NCI-H1105 treated with DMSO at 0.1 percent for 48 hours (cell line): ENCODE measurements at regions not wholly inside any gene's neighbourhood (a gene's known extent, or its start where the extent isn't known, plus 50 kb on each side); places are given as distances from the start of the nearest gene placed in this dataset.
A peak's percentile ranks its signal among the peaks of the same experiment; 100 is the strongest.

ENCODE experiments used
- DNase-seq: peaks from one replicate; lab custom pipeline; 2025; lab: John Stamatoyannopoulos, UW

DNA sequence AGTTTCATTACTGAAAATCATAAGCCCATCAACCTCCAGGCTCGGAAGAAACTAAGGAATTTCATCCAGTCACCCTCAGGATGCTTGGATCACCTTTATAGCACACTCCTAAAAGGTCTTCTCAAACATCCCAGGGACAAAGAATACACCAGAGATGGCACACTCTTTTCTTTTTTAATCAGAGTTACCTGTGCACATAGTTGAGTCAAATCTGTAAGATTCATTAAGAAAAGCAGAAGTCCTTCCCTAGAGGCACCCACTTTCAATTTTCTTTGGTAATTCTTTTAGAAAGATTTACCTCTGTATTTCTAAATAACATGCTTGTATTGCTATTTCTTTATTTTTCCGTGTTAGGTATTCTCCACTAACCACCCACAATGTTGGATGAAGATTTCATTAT, 50.6 kb upstream of the IL6 start:
- no peak for DNase-seq

DNA sequence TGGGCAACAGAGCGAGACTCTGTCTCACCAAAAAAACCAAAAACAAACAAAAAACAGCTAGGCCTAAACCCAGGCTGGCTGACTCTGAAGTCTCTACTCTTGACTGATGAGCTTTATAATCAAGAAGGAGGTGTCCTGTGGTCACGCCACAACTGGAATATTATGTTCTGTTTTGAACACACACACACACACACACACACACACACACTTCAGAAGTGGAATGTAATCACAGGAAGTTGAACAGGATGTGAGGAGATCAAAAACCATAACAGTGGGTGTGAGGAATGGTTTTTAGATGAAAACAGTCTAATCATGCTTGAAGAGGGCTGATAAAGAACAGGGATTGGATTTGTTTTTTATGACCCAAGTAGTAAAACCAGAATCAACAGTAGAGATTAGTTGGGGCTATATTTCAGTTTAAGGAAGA, 51.1 kb upstream of the IL6 start:
- DNase-seq = no peak

DNA sequence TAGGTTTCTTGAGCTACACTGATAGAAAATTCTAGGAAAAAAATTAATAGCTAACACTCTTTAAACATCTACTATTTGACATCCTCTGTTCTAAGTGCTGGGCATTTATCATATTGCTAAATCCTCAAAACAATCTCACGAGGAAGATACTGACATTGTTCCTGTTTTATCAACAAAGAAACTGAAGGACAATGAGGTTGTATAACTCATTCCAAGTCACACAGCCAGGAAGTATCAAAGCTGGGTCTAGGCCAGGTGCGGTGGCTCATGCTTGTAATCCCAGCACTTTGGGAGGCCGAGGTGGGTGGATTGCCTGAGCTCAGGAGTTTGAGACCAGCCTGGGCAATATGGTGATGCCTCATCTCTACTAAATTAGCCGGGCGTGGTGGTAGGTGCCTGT, 51.6 kb upstream of the IL6 start:
- DNase-seq = no peak

DNA sequence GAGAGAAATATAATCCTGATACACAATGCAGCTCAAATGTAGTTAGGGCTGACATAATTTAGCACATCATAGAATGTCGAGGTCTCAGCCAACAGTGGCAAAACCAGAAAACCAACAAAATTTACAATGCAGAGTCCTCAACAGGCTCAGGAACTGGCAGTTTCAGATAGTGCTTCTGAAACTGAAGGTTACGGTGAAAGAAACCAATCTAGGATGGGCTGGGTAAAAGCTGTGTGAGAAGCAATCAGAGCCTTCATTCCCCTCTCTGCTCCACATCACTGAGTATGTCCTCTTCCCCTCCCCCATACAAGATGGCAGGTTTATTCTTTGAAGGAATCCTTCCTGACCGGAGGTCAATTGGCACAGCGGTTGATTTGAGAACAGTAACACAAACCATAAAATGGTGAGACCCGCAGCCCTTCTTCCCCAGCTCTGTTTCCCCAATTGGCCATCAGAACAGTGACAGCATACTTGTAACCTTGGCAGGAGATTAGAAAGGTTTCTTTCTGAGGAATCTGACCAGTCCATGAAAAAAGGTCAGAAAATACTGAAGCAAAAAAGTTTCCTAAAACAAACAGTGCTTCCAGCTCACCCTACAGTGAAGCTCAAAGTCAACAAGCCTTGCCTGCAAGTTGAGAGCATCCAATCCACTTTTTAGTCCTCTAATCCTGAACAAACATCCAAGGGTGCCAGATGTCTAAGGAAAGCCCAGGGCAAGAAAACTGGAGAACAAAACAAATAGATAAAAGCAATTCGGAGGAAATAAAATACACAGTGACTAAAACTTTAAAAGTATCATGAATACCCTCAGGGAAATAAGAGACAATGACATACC, 53.9 kb upstream of the IL6 start:
- no peak for DNase-seq

DNA sequence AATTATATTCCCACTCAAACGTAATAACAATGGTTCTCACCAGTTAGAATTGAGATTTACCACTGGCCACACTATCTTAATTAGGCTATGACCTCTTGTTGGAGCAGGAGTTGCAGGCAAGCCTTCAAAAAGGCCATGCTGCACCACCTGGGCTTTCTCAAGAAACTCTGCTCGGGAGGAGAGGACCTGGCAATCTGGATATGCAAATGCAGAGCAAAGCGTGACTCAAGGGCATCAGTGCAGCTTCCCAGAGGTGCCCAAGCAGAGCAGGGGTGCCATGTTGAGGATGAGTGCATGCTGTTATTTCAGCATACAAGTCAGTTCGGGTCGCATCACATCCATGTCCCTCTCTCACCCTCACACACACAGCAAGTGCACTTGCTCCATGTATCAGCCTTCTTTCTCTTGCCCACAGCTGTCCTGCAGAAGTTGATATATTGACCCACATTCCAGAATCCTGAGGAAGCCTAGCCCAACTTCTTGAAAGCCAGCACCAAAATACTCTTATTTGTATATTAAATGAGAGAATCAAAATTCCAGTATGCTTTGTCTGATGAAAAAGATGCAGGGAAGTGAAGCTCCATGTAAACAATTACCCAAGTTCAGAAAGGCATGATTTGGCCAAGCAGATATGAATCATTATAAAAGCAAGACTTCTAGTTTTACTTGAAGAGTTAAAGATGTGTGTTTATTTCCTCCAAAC, 55.7 kb upstream of the IL6 start:
- DNase-seq = no peak

DNA sequence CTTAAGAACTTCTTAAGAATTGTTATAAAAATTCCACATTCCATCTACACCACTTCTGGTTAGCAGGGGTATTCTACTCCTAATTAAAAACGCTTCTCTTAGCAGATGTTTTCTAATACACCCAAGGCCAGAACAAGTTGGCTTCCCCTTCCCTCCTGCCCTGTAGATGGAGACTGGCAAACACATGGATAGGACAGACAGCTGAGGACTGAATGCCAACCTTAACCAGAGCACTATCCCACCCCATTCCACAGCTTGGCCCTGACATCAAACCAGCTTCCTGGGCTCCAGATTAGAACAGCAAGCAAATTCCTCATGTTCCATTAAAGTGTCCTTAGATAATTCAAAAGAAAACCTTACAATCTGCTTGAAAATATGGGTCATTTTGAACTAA, 56.6 kb upstream of the IL6 start:
- no peak for DNase-seq

DNA sequence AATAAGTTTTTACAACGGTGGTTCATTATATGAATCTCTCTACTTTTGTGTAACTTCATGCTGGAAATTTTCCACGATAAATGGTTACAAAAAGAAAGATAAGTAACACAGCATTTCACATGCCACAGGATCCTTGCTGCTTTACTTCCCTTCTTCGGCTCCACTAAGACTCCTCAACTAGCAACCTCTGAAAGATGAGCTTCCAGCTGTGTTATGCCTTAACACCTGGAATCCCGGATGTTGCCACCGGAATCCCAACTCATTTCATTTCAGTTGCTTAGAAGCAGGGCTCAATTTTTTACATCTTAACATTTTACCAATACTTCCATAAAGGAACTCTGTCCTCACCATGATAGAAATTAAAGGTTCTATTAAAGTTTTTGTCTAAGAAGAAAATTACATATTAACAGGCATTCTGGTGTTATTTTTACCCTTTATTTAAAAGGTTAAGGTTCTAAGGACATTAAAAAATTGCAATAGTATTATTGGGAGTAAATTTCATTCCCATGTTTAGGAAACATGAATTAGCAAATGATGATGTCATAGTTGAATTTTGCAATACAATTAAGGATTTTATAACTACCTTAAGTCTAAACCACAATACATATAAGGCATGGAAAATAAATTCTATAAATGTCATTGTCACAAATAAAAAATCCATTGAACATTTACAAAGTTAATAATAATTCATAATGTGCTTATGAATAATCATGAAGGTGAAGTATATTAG, 57.1 kb upstream of the IL6 start:
- DNase-seq = no peak

DNA sequence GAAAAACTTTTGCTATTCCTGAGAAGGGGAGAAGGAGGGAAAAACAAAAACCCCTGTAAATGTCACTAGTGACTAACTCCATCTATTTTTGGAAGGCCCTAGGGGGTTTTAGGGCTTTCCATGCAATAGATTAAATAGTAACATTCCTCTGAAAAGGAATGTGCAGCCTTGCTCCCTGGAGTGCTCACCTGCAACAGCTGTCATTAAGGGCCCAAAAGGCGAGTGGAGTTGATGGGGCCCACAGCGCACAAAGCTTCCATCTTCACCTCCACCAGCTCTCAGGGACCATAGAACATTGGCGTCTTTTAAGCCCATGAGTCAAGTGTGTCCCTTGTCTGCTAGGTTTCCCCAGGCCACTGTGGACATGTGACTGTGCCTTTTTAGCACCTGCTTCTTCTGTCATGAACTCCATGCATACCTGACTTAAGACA, 58.0 kb upstream of the IL6 start:
- no peak for DNase-seq

DNA sequence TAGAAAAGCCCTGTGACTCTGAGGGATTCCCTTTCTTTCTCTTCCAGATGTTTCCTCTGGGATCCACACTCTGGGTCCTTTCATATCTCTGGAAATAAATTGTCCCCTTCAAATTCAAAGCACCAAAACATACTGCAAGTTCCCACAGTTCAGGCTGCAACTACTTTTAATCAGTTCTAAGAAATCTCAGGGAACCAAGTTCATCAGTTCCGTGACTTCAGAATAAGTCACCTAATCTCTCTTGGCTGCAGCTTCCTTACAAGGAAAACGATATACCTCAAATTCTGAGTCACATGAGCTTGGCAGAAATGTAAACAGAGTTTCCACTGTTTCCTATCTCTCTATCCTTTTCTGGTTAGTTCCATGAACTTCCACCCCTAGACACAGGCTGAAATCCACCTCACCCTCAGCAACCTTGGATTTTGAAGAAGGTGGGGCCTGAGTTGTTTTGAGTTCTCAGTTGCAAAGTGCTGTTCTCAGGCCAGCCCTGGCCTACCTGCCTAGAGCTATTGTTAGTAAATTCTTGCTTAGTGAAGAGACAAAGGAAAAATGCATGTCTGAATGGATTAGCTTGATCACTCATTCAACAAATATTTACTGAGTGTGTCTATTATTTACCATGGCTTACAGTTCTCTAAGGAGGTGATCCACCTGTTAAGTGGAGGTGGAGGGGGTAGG, 59.3 kb upstream of the IL6 start:
- DNase-seq = no peak

DNA sequence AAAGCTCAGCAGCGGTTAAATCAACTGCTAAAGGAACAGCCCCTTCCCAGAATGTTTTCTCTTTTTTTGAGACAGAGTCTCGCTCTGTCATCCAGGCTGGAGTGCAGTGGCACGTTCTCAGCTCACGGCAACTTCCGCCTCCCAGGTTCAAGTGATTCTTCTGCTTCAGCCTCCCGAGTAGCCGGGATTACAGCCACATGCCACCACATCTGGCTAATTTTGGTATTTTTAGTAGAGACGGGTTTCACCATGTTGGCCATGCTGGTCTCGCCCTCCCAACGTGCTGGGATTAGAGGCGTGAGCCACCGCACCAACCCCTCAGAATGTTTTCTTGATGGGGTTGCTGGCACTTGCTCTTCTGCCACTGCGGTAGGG, 59.8 kb upstream of the IL6 start:
- DNase-seq = no peak

DNA sequence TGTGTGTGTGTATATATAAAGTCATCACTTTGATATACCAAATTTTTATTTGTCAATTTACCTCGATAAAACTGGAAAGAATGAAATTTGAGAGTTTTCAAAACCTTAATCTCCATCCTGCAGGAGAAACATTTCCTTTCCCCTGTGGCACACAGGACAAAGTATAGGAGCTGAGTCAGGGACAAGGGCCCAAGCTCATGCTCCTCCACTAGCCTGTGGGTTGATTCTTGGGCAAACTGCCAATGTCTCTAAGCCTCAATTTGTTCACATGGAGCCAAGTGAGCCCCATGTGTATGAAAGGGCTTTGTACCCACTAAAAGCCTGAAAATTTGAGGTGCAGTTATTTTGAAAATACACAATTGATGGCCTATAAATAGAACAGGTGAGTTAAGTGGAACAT, 60.3 kb upstream of the IL6 start:
- peak; percentile 38 for DNase-seq

DNA sequence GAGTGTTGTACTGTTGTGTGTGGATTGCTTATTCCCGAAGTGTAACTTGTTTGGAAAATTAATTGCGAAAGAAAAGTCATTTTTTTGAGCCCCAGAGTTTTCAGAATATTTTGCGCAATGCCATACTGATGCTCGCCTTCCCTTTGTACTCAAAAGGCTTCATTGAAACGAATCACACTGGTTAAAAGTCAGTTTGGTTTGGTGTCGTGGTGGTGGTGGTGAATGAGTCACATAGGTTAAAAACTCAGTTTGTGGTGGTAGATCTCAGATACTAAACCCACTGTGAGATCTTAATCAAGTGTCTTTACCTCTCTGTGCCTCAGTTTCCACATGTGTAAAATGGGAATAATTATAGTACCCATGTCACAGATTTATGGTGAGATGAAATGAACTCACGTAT, 61.1 kb upstream of the IL6 start:
- DNase-seq = no peak

DNA sequence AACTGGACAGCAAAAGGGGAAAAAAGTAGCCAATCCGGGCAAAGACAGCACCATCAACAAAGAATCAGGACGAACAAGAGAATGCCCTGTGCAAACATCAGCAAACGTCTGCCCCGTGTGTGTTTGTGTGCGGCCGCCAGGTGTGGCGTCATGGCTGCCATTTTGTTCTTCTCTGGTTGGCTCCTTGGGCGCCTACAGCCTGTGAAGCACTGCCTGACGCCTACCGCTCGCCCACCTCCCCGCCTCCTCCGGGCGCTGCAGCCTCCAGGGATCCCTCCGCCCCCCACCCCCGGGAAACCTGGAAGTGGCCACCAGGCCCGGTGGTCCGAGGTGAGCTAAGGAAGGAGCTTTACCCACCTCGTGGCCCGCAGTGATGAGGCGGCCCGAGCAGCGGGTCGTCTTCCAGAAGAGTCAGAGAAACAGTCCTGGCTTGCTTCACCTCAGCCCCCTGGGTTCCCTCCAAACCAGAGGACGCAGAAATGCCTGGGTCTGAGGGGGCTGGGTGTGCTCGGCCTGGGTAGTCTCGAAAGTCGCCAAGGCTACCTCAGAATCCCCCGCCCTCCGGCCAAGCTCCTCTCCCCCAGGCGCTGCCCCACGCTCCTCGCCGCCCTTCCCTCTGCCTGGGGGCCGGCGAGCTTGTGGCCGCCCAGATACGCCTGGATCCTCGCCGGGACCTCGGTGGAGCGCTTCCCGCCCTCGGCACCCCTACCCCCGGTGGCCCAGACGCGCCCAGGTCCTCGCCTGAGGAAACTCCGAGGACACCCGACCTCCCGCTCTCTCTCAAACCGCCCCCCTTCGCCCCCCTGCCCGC, 61.8 kb upstream of the IL6 start:
- DNase-seq = no peak

DNA sequence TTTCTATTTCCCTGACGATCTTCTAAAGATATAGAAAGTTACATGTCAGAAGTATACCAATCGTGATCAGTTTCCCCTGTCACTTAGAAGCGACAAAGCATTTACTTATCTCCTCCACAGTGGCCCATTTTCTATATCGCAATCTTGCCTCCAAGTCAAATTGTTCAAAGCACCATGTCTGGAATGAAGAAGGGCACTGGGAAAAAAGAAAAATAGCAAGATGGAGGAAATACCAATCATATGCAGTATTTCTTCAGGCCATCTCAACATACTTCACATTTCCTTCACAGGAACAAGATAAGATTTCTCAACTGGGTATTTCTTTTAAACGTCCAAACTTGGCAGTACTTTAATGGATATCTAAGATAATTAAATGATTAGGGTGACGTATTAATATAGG, 63.3 kb upstream of the IL6 start:
- DNase-seq = no peak

DNA sequence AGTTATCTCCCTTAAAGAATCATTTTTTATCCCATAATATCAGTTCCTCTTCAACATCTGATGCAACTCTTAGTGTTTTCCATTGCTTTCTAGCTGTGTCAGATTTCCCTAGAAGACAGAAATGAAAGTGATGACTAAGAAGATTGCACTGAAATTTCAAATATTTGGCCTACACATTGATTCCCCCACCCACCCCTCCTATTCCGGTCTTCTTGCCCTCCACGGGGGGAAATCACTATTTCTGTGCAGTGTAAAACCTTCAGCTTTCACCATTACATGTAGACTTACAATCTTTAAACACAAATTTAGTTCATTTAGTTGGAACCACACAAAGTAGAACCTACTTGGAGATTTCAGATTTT, 63.7 kb upstream of the IL6 start:
- DNase-seq = no peak

DNA sequence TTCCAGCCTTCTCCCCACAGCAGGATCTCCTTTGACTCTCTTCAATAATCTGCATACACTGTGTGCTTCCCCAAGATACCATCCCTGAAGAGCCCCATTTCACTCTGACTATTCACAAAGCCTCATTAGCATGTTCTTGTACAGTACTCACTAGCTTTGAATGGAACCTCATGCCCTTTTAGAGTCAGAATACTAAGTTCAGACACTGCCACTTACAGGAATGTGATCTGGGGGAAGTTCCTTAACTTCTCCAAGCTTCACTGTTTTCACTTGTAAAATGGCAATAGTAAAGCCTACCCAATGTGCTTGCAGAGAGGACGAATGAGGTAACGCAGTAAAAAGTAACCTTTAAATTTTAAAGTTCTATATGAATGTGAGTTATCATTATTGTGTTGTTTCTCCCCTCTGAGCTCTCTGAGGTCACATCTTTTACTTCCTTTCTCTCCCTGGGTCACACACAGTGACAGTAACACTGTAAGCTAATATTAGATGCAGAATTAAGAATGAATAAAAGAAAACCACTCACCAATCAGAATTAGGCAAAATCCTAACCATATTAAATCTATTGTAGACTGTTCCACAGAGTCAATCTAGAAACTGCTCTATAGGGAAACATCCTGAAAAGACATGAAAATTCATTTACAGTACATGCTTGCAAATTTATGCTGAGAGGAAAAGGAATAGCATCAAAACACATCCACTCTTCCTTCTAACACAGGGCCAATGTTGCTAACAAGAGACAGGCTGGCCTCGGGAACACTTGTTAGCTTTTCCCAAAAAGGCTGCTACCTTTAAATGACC, 64.2 kb upstream of the IL6 start:
- no peak for DNase-seq

DNA sequence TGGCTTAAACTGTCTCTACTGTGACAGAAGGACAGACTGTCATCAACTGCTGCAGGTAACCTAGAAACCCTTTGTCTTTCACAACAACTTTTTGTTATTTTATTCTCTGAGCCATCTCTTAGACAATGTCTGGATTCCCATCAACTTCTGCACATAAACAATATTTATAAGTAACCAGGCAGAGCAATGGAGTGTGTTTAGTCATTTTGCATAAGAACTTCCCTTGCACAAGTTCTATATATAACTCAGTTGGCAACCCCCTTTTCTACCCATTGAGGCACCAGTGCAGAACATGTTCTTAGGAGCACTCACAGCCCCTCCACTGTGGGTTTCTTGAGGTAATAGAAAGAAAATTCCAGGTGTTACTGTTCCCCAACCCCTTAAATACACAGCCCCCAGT, 65.0 kb upstream of the IL6 start:
- DNase-seq = no peak

DNA sequence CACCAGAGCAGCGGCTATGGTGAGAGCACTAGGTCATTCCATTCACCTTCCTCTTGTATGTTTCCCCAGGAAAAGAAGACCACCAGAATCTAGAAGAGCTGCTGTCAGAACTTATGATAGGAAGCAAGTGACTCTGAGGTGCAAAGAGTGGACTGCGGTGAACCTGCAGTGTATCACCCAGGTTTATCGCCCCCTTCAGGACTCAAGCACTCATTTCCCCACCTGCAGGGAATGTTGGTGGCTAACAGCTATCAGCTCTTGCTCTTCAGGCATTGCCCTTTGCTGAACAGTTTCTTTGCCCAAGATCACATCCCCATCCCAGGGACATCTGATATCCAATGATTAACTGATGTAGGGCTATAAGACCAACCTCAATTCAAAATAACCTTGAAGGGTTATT, 66.3 kb upstream of the IL6 start:
- no peak for DNase-seq

DNA sequence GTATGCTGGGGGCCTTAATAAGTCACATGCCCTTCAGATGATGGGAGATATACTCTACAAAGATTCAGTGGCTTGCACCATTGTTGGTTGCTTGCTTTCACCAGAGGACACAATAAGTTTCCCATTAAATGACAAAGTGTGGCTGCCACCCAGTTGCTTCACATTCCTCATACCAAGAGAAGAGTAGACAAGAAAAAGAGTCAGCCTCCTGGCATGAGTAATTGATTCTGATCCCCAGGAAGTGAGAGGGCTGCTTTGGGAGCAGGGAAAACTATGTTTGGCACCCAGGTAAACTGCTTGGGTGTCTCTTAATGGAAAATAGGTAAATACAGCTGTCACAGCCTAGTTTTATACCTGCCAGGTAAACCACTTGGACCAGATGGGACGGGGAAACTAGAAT, 66.7 kb upstream of the IL6 start:
- DNase-seq = no peak

DNA sequence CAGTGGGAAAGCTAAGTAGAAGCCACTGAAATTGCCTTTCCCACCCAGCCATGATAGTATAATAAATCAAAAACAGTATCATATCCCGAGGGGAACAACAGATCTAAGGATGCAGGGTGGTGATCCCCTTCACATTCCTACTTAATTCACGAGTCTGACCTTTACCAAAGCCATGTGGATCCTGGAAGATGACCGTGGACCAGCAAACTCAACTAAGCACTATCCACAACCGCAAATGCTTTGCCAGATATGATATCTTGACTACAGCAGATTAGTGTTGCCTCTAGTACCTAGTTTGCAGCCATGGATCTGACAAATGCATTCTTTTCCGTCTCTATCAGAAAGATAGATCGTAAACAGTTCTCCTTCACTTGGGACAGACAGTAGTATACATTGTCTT, 67.3 kb upstream of the IL6 start:
- no peak for DNase-seq

DNA sequence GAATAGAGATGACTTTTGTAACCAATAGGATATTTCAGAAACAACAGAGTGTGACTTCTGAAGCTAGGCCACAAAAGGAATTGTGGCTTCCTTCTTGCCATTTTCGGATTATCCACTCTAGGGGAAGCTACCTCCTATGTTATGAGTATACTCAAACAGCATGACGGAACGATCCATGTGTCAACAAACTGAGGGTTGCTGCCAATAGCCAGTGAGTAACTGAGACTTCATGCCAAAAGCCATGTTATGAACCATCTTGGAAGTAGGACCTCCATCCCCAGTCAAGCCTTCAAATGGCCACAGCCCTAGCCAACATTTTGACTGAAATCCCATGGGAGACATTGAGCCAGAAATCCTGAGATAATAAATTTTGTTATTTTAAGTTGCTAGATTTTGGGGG, 69.0 kb upstream of the IL6 start:
- no peak for DNase-seq
